Endothelial cell of umbilical vein (primary cell): ENCODE measurements at regions not wholly inside any gene's neighbourhood (a gene's known extent, or its start where the extent isn't known, plus 50 kb on each side); places are given as distances from the start of the nearest gene placed in this dataset.

Experiments used
- POLR2A ChIP-seq: IDR thresholded peaks from 2 replicates; pipeline ENCODE4 v1.6.1; 2012; ENCODE audit warnings: low read depth, mild to moderate bottlenecking, control low read depth, low read length
- POLR2AphosphoS5 ChIP-seq: IDR thresholded peaks from 2 replicates; pipeline ENCODE4 v1.6.1; 2012; ENCODE audit warnings: low read depth, mild to moderate bottlenecking, control low read depth, low read length, moderate library complexity; ENCODE audit not compliant: insufficient read depth
- TF ChIP-seq, protein P1 (sequence below), 2 donors: IDR thresholded peaks; 1 replicate in 1 of 2; 2 replicates in 1 of 2; pipeline ENCODE4 v1.5.1; 2011; ENCODE audit warnings: low read length in 2 of 2, mild to moderate bottlenecking in 2 of 2, moderate library complexity in 2 of 2, control low read depth in 1 of 2, inconsistent platforms in 1 of 2, low read depth in 1 of 2; ENCODE audit not compliant: insufficient read depth in 1 of 2; ENCODE audit errors: extremely low read depth in 1 of 2
- TF ChIP-seq, protein P2 (sequence below): IDR thresholded peaks from 2 replicates; pipeline ENCODE4 v1.6.1; 2011; ENCODE audit not compliant: insufficient read depth, insufficient read length

DNA sequence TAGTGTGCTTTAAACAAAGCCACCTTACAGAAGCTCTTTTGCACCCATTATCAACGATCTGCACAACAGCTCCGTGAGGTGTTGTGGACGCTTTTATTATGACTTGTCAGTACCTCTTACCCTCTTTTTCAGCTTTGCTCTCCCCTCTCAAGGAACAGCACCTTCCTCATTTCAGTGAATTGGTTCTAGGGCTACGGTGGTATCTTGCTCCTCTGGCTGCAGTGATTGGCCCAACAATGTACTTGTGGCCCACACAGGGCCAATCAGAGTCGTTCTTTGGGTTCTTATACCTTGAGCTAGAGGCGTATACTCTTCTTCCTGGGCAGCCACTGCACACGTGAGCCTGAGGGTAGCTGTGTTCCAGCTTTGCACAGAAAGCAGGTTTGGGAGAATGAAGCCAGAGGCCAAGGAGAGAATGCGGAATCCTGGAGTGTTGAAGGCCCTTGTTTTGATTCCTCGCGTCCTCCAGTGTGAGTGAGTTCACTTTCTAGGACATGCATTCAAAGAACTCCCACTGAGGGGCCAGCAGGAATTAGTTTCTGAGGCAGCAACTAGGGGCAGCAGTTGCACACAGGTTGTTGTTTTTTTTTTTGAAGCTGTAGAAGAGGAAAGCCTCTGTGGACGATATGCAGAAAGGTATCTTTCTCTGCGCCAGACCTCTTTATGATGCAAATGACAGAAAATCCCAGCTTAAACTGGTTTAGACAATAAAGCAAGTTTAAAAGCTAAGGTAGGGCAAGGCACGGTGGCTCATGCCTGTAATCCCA is 49.8 kb upstream of the PDZD8 start:
- TF ChIP-seq, protein P1, sequence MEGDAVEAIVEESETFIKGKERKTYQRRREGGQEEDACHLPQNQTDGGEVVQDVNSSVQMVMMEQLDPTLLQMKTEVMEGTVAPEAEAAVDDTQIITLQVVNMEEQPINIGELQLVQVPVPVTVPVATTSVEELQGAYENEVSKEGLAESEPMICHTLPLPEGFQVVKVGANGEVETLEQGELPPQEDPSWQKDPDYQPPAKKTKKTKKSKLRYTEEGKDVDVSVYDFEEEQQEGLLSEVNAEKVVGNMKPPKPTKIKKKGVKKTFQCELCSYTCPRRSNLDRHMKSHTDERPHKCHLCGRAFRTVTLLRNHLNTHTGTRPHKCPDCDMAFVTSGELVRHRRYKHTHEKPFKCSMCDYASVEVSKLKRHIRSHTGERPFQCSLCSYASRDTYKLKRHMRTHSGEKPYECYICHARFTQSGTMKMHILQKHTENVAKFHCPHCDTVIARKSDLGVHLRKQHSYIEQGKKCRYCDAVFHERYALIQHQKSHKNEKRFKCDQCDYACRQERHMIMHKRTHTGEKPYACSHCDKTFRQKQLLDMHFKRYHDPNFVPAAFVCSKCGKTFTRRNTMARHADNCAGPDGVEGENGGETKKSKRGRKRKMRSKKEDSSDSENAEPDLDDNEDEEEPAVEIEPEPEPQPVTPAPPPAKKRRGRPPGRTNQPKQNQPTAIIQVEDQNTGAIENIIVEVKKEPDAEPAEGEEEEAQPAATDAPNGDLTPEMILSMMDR (IDR thresholded peaks at IDR 0.05; ENCODE audit: extremely low read depth in 1 of 2, insufficient read depth in 1 of 2, low read depth in 1 of 2, low read length in 2 of 2): no peak
- TF ChIP-seq POLR2A (no peak), POLR2AphosphoS5 (no peak)
- TF ChIP-seq, protein P2, sequence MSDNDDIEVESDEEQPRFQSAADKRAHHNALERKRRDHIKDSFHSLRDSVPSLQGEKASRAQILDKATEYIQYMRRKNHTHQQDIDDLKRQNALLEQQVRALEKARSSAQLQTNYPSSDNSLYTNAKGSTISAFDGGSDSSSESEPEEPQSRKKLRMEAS: no peak
